ENCODE measurements at regions not wholly inside any gene's neighbourhood (a gene's known extent, or its start where the extent isn't known, plus 50 kb on each side); places are given as distances from the start of the nearest gene placed in this dataset.

DNA sequence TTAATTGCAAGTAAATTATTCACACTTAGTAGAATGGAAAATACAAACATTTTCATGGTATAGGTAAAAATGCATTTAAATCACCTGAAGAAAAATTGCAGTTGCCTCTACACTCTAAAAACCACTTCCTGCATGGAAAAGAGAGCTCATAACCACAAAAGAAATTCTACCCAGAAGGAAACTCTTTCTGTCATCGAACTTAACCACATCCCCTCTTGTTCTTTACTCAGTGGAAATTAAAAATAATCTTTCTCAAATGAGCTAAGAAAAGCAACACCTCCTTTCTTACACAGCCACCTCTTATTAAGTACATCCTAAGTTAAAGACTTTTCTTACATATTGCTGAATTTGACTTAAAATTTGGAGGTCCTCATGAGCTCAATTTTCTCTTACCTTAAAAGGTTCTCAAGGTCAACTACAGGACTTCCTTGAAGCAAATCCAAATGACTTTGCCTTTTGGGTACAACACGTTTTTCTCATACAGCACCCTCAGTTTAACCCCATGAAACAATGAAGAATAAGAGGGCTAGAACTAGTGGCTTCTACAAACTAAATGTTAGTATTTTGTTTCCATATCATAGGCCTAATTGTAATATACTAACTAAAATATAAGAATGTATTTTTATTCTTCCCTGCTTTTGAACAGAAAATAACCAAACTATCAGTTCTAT, 109.1 kb upstream of the CRIM1 start (continued):
- TF ChIP-seq, protein P1, sequence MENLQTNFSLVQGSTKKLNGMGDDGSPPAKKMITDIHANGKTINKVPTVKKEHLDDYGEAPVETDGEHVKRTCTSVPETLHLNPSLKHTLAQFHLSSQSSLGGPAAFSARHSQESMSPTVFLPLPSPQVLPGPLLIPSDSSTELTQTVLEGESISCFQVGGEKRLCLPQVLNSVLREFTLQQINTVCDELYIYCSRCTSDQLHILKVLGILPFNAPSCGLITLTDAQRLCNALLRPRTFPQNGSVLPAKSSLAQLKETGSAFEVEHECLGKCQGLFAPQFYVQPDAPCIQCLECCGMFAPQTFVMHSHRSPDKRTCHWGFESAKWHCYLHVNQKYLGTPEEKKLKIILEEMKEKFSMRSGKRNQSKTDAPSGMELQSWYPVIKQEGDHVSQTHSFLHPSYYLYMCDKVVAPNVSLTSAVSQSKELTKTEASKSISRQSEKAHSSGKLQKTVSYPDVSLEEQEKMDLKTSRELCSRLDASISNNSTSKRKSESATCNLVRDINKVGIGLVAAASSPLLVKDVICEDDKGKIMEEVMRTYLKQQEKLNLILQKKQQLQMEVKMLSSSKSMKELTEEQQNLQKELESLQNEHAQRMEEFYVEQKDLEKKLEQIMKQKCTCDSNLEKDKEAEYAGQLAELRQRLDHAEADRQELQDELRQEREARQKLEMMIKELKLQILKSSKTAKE (IDR thresholded peaks at IDR 0.05; ENCODE audit: low read depth, poor library complexity, severe bottlenecking): no peak
- TF ChIP-seq RBBP5 (conservative IDR thresholded peaks at IDR 0.05): no peak
- no peak for TF ChIP-seq E2F8 (IDR thresholded peaks at IDR 0.05; ENCODE audit: low read depth, partially characterized antibody)
- no peak for TF ChIP-seq TAF1 (IDR thresholded peaks at IDR 0.05; ENCODE audit: borderline replicate concordance, low read depth, low read length)
- TF ChIP-seq, protein P2, sequence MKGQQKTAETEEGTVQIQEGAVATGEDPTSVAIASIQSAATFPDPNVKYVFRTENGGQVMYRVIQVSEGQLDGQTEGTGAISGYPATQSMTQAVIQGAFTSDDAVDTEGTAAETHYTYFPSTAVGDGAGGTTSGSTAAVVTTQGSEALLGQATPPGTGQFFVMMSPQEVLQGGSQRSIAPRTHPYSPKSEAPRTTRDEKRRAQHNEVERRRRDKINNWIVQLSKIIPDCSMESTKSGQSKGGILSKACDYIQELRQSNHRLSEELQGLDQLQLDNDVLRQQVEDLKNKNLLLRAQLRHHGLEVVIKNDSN (IDR thresholded peaks at IDR 0.05; ENCODE audit: borderline replicate concordance, extremely low read length, insufficient read depth, low read depth, low read length): no peak
- TF ChIP-seq CHD1 (IDR thresholded peaks at IDR 0.05; ENCODE audit: low read depth, low read length): no peak
- TF ChIP-seq, protein P3, sequence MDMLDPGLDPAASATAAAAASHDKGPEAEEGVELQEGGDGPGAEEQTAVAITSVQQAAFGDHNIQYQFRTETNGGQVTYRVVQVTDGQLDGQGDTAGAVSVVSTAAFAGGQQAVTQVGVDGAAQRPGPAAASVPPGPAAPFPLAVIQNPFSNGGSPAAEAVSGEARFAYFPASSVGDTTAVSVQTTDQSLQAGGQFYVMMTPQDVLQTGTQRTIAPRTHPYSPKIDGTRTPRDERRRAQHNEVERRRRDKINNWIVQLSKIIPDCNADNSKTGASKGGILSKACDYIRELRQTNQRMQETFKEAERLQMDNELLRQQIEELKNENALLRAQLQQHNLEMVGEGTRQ (IDR thresholded peaks at IDR 0.05; ENCODE audit: borderline replicate concordance, low read depth, low read length): no peak
- TF ChIP-seq SRF (IDR thresholded peaks at IDR 0.05; ENCODE audit: low read depth in 2 of 2, low read length in 2 of 2): no peak
- TF ChIP-seq BHLHE40 (IDR thresholded peaks at IDR 0.05; ENCODE audit: borderline replicate concordance in 1 of 2, low read depth in 2 of 2, low read length in 1 of 2): 0 out of 4 replicates have a peak, but pooled peaks of 1 of the 2 experiments have one; percentile 21
- no peak for TF ChIP-seq ELK1 (IDR thresholded peaks at IDR 0.05; ENCODE audit: low read depth, low read length)
- peak; percentile 71 to 78 for TF ChIP-seq EP300 (IDR thresholded peaks at IDR 0.05; ENCODE audit: borderline replicate concordance in 1 of 2, control insufficient read depth in 1 of 2, low read depth in 2 of 2, low read length in 2 of 2)
- TF ChIP-seq, protein P4, sequence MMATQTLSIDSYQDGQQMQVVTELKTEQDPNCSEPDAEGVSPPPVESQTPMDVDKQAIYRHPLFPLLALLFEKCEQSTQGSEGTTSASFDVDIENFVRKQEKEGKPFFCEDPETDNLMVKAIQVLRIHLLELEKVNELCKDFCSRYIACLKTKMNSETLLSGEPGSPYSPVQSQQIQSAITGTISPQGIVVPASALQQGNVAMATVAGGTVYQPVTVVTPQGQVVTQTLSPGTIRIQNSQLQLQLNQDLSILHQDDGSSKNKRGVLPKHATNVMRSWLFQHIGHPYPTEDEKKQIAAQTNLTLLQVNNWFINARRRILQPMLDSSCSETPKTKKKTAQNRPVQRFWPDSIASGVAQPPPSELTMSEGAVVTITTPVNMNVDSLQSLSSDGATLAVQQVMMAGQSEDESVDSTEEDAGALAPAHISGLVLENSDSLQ (IDR thresholded peaks at IDR 0.05): no peak
- peak; percentile 69 for TF ChIP-seq ZNF217 (IDR thresholded peaks at IDR 0.05)
- no peak for TF ChIP-seq MYB (IDR thresholded peaks at IDR 0.05; ENCODE audit: borderline replicate concordance, low read depth, low read length)
- no peak for TF ChIP-seq HCFC1 (IDR thresholded peaks at IDR 0.05; ENCODE audit: low read length)
- TF ChIP-seq HDAC6 (IDR thresholded peaks at IDR 0.05; ENCODE audit: unreplicated experiment): no peak
- no peak for TF ChIP-seq NRF1 (conservative IDR thresholded peaks at IDR 0.05; ENCODE audit: low read depth, low read length)
- peak; percentile 96 for TF ChIP-seq MTA3 (IDR thresholded peaks at IDR 0.05; ENCODE audit: borderline replicate concordance, low read length)
- TF ChIP-seq ZBED1 (IDR thresholded peaks at IDR 0.05; ENCODE audit: borderline replicate concordance): peak; percentile 74; the same call in 1 of the 2 replicates

Data from GM12878 (cell line).